GM18508 (cell line): ENCODE measurements at regions not wholly inside any gene's neighbourhood (a gene's known extent, or its start where the extent isn't known, plus 50 kb on each side); places are given as distances from the start of the nearest gene placed in this dataset.

Experiments
- ATAC-seq: cut with Tn5 transposase; IDR thresholded peaks from one replicate; pipeline ENCODE4 v1.9.1; 2021; ENCODE audit warnings: moderate number of reproducible peaks; ENCODE audit not compliant: insufficient read depth, unreplicated experiment

GRCh38 chr5:30765706-30766105 is 427.8 kb upstream of the CDH6 start:
- no peak for ATAC-seq

- no peak for ATAC-seq
These were observed 428.3 kb upstream of the CDH6 start for GRCh38 chr5:30765227-30765626.

GRCh38 chr5:30764704-30765103 is 428.8 kb upstream of the CDH6 start:
- no peak for ATAC-seq

- ATAC-seq, result no peak
These were observed 433.8 kb upstream of the CDH6 start for GRCh38 chr5:30759731-30760130.

GRCh38 chr5:30752015-30752414 is 441.5 kb upstream of the CDH6 start:
- no peak for ATAC-seq

- ATAC-seq, result no peak
These were observed 443.5 kb upstream of the CDH6 start for GRCh38 chr5:30749971-30750370.

GRCh38 chr5:30747412-30747811 is 446.1 kb upstream of the CDH6 start:
- no peak for ATAC-seq

GRCh38 chr5:30736669-30737068 is 456.8 kb upstream of the CDH6 start:
- no peak for ATAC-seq

- no peak for ATAC-seq
These were observed 459.4 kb upstream of the CDH6 start for GRCh38 chr5:30734118-30734517.

- ATAC-seq, result no peak
These were observed 468.4 kb upstream of the CDH6 start for GRCh38 chr5:30725073-30725472.

- ATAC-seq, result no peak
These were observed 495.3 kb upstream of the CDH6 start for GRCh38 chr5:30698217-30698616.

- no peak for ATAC-seq
These were observed 500.2 kb upstream of the CDH6 start for GRCh38 chr5:30693326-30693725.

GRCh38 chr5:30690931-30691330 is 502.6 kb upstream of the CDH6 start:
- no peak for ATAC-seq

GRCh38 chr5:30687461-30687860 is 506.0 kb upstream of the CDH6 start:
- no peak for ATAC-seq

GRCh38 chr5:30686530-30686929 is 507.0 kb upstream of the CDH6 start:
- no peak for ATAC-seq

- no peak for ATAC-seq
These were observed 517.2 kb upstream of the CDH6 start for GRCh38 chr5:30676223-30676840.

- ATAC-seq, result no peak
These were observed 526.2 kb upstream of the CDH6 start for GRCh38 chr5:30667293-30667692.

GRCh38 chr5:30663536-30663935 is 530.0 kb upstream of the CDH6 start:
- ATAC-seq, result no peak

- ATAC-seq, result no peak
These were observed 531.1 kb upstream of the CDH6 start for GRCh38 chr5:30662373-30662772.

- no peak for ATAC-seq
These were observed 531.8 kb upstream of the CDH6 start for GRCh38 chr5:30661730-30662129.

GRCh38 chr5:30659417-30659816 is 534.1 kb upstream of the CDH6 start:
- no peak for ATAC-seq

GRCh38 chr5:30650311-30650710 is 543.2 kb upstream of the CDH6 start:
- ATAC-seq, result no peak

- ATAC-seq, result no peak
These were observed 554.6 kb upstream of the CDH6 start for GRCh38 chr5:30638899-30639298.
